NCI-H446 (cell line): ENCODE measurements at regions not wholly inside any gene's neighbourhood (a gene's known extent, or its start where the extent isn't known, plus 50 kb on each side); places are given as distances from the start of the nearest gene placed in this dataset.

Experiments used
- DNase-seq, 2 experiments: peaks; one replicate each; lab custom pipeline; 2025; lab: John Stamatoyannopoulos, UW

- DNase-seq, result no peak
These were observed 177.2 kb downstream of the SHANK2 start for GRCh38 chr11:71075116-71075720.

- DNase-seq, result no peak
These were observed 180.5 kb downstream of the SHANK2 start for GRCh38 chr11:71071736-71072509.

- DNase-seq, result no peak
These were observed 181.6 kb downstream of the SHANK2 start for GRCh38 chr11:71070490-71071453.

GRCh38 chr11:71068963-71069362 lies 183.4 kb downstream of the SHANK2 start:
- no peak for DNase-seq

- no peak for DNase-seq
These were observed 184.6 kb downstream of the SHANK2 start for GRCh38 chr11:71067753-71068152.

GRCh38 chr11:71066311-71066710 lies 186.1 kb downstream of the SHANK2 start:
- DNase-seq, result no peak

- no peak for DNase-seq
These were observed 186.5 kb downstream of the SHANK2 start for GRCh38 chr11:71065841-71066240.

- DNase-seq, result no peak
These were observed 187.5 kb downstream of the SHANK2 start for GRCh38 chr11:71064702-71065515.

- no peak for DNase-seq
These were observed 188.2 kb downstream of the SHANK2 start for GRCh38 chr11:71064183-71064582.

GRCh38 chr11:71063129-71063528 lies 189.2 kb downstream of the SHANK2 start:
- DNase-seq, result no peak

- DNase-seq, result no peak
These were observed 190.2 kb downstream of the SHANK2 start for GRCh38 chr11:71062199-71062598.

GRCh38 chr11:71060391-71060791 lies 192.0 kb downstream of the SHANK2 start:
- no peak for DNase-seq

GRCh38 chr11:71059662-71060061 lies 192.7 kb downstream of the SHANK2 start:
- DNase-seq, result no peak

- DNase-seq, result no peak
These were observed 196.5 kb downstream of the SHANK2 start for GRCh38 chr11:71055925-71056324.
